ENCODE measurements at regions not wholly inside any gene's neighbourhood (a gene's known extent, or its start where the extent isn't known, plus 50 kb on each side); places are given as distances from the start of the nearest gene placed in this dataset.

GRCh38 chr3:74332165-74332564, 282.3 kb downstream of the CNTN3 start:
- TF ChIP-seq POLR2A (IDR thresholded peaks at IDR 0.05; ENCODE audit: low read depth), result no peak
- no peak for TF ChIP-seq CTCF (IDR thresholded peaks at IDR 0.05)
